ENCODE measurements at regions not wholly inside any gene's neighbourhood (a gene's known extent, or its start where the extent isn't known, plus 50 kb on each side); places are given as distances from the start of the nearest gene placed in this dataset.
"Not testable (repeated sequence)": the region's sequence is repeated elsewhere in the genome, so short reads cannot be mapped to it uniquely, and the experiment has no call there.

GRCh38 chr11:34713631-34714030 lies 92.7 kb downstream of the EHF start:
- not testable (repeated sequence) for TF ChIP-seq EZH2 (IDR thresholded peaks at IDR 0.05; ENCODE audit: borderline replicate concordance, low read depth, low read length, poor library complexity, severe bottlenecking); CTCF (conservative IDR thresholded peaks at IDR 0.05; ENCODE audit: low read depth, low read length)
